COLO668 (cell line): ENCODE measurements at regions not wholly inside any gene's neighbourhood (a gene's known extent, or its start where the extent isn't known, plus 50 kb on each side); places are given as distances from the start of the nearest gene placed in this dataset.

ENCODE experiments used
- DNase-seq: peaks from one replicate; lab custom pipeline; 2025; ENCODE audit not compliant: unreplicated experiment; lab: John Stamatoyannopoulos, UW

- no peak for DNase-seq
These were observed 183.2 kb upstream of the FRMD6 start for GRCh38 chr14:51468523-51468922.

GRCh38 chr14:51472881-51473280 lies 178.8 kb upstream of the FRMD6 start:
- DNase-seq: no peak

GRCh38 chr14:51473351-51473750 lies 178.4 kb upstream of the FRMD6 start:
- no peak for DNase-seq

- no peak for DNase-seq
These were observed 177.7 kb upstream of the FRMD6 start for GRCh38 chr14:51473808-51474565.

GRCh38 chr14:51474854-51475253 lies 176.9 kb upstream of the FRMD6 start:
- DNase-seq: no peak

GRCh38 chr14:51478175-51478621 lies 173.5 kb upstream of the FRMD6 start:
- no peak for DNase-seq

GRCh38 chr14:51479584-51480325 lies 172.0 kb upstream of the FRMD6 start:
- DNase-seq: no peak

GRCh38 chr14:51481643-51482042 lies 170.1 kb upstream of the FRMD6 start:
- no peak for DNase-seq

GRCh38 chr14:51482102-51482501 lies 169.6 kb upstream of the FRMD6 start:
- no peak for DNase-seq

- DNase-seq: no peak
These were observed 167.2 kb upstream of the FRMD6 start for GRCh38 chr14:51484485-51484884.

- DNase-seq: no peak
These were observed 166.0 kb upstream of the FRMD6 start for GRCh38 chr14:51485733-51486132.

GRCh38 chr14:51487848-51488247 lies 163.9 kb upstream of the FRMD6 start:
- DNase-seq: no peak

- no peak for DNase-seq
These were observed 163.0 kb upstream of the FRMD6 start for GRCh38 chr14:51488569-51489220.

GRCh38 chr14:51490205-51490604 lies 161.5 kb upstream of the FRMD6 start:
- no peak for DNase-seq

GRCh38 chr14:51491036-51491545 lies 160.6 kb upstream of the FRMD6 start:
- no peak for DNase-seq

GRCh38 chr14:51491776-51492175 lies 159.9 kb upstream of the FRMD6 start:
- no peak for DNase-seq

- DNase-seq: no peak
These were observed 156.4 kb upstream of the FRMD6 start for GRCh38 chr14:51495319-51495718.

GRCh38 chr14:51498411-51499227 lies 153.1 kb upstream of the FRMD6 start:
- DNase-seq: no peak

- no peak for DNase-seq
These were observed 150.9 kb upstream of the FRMD6 start for GRCh38 chr14:51500776-51501175.

- DNase-seq: no peak
These were observed 150.0 kb upstream of the FRMD6 start for GRCh38 chr14:51501746-51502145.

- DNase-seq: no peak
These were observed 147.0 kb upstream of the FRMD6 start for GRCh38 chr14:51504669-51505068.
